Dedifferentiated amniotic fluid mesenchymal stem cell (primary cell): ENCODE measurements at regions not wholly inside any gene's neighbourhood (a gene's known extent, or its start where the extent isn't known, plus 50 kb on each side); places are given as distances from the start of the nearest gene placed in this dataset.
A peak's percentile ranks its signal among the peaks of the same experiment; 100 is the strongest.
"Not testable (repeated sequence)": the region's sequence is repeated elsewhere in the genome, so short reads cannot be mapped to it uniquely, and the experiment has no call there.

ENCODE experiments used
- DNase-seq: peaks from one replicate; pipeline ENCODE4 v3.0.0-alpha.2; 2016; ENCODE audit errors: extremely low spot score

DNA sequence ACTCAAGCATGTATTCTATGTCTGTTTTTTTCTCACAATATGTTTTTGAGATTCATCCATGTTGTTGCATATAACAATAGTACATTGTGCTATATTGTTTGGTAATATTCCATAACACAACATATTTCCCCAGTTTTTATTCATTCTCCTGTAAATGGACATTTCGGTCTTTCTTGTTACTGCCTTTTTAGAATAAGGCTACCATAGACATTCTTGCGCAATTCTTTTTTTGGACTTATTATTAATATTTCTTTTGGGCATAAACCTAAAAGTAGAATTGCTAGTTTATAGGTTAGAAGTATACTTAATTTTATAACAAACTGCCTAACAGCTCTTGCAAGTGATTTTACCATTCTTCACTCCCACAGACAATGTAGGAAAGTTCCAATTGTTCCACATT, 573.0 kb downstream of the ADGRL2 start:
- DNase-seq = no peak

DNA sequence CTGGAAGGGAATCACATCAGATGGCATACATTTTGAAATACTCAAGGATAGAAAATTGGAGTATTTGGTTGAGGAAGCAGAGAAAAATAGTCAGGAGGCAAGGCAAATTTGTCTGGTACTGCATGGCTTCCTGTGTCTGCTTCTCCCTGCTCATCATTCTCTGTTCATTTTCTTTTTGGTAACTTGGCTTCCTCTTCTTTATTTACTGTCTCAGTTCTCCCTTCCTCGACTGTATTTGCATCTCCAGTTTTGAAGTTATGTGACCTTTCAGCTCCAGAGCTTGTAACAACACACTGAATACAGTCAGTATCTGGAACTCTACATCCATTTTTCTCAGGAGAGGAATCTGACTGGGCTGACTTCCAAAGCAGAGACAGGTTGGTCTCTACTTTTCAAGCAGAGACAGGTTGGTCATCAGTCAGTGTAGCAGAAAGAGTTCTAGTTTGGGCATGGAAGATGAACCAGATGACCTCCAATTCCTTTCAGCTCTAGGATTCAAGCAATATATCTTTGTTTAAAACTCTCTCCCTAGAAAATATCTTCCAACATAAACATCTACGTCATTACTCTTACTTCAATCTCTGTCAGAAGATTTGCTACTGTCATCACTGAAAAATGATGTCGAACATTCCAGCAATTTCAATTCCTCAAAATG, 571.2 kb downstream of the ADGRL2 start:
- no peak for DNase-seq

DNA sequence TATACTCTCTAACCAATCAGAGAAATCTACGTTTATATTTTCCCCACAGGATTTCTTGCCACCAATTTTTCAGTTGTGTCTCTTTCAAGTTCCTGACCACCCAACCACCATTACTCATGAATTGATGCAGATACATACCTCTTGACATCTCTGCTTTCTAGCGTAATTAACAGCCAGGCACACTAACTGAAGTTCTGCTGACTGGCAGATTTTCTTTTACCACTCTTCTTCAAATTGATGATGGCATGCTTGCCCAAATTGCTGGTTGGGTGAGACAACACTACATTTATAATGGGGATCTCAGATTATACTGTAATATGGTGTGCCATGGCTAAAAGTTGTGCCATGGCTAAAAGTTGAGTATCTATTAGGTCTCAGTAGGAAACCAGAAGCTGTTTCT, 566.7 kb downstream of the ADGRL2 start:
- DNase-seq = no peak

DNA sequence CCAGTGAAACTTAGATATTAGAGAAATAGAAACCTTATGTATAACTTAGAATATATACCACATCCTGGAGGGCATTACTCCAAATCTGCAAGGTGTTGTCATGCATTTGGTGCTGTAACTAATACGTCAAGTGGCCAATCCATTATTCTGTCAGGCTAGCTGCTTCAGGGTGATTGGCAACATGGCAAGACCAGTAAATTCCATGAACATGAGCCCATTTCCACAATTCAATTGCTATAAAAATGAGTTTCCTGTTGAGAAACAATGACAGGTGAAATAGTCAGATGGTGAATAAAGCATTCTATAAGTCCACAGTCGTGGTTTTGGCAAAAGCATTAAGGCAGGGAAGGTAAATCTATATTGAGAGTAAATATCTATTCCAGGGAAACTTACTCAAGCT, 566.0 kb downstream of the ADGRL2 start:
- DNase-seq = no peak

DNA sequence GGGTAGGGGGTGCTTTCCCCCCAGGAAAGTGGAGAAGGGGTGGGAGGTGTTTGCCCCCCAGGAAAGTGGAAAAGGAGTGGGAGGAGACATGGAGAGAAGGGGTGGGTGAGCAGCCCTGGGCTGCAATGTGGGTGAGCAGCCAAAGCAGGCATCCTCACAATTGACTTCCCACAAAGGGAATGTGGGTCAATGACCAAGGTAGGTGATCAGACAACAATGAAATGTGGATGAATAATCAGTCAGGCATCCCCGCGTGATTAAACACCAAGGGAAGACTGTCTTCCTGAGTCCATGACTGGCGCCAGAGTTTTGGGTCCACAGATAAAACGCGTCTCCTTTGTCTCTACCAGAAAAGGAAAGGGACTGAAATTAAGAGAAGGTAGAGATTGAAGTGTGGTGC, 558.8 kb downstream of the ADGRL2 start:
- not testable (repeated sequence) for DNase-seq

DNA sequence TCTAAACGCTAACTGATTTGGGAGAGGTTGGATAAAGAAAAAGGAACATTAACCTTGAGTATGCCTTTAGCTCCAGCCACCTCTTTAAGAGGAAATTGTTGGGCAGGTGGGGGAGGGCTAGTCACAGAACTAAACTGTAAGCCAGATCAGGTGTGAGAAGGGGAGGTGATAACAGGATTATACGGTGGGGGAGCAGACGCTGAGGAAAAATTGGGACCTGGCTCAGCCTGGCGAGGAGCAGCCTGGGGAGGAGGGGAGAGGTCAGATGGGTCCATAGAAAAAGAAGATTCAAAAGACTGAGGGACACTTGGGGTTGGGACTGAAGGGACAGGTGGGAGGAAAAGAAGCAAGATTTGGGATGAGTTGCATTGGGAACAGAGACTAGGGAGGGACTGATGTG, 558.0 kb downstream of the ADGRL2 start:
- DNase-seq = not testable (repeated sequence)

DNA sequence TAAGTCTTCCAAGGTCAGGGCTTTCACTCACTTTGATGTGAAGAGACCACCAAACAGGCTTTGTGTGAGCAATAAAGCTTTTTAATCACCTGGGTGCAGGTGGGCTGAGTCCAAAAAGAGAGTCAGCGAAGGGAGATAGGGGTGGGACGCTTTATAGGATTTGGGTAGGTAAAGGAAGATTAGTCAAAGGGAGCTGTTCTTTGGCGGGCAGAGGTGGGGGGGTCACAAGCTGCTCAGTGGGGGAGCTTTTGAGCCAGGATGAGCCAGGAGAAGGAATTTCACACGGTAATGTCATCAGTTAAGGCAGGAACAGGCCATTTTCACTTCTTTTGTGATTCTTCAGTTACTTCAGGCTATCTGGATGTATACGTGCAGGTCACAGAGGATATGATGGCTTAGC, 553.8 kb downstream of the ADGRL2 start:
- DNase-seq = not testable (repeated sequence)

DNA sequence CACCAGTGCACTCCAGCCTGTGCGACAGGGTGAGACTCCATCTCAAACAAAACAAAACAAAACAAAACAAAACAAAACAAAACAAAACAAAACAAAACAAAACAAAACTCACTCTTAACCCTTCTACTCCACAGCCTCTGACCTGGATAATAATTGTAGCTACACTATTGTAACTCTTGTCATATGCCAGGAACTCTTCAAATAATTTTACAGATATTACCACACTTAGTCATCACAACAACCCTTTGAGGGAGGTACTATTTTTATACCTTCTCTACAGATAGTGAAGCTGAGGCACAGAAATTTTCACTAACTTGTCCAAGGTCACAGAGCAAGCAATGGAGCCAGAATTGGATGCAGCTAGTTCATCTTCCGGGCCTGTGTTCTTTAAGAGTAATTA, 547.8 kb downstream of the ADGRL2 start:
- no peak for DNase-seq

DNA sequence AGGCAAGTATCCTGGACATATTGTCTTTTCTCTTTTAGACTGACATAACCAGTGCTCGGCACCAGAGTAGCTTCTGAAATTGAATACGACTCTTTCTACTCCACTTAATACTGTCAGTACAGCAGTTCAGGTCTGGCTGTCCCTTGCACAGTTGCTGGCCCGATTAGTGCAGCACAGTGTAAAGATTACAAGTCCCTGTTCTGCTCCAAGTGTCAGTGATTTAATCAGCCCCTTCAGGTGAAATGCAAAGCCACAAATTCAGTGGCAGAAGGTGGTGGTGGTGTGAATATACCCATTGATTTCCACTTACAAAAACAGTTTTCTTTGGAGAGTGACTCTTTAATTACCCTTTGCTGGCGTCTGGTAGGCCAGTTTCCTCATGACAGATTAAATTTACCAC, 545.4 kb downstream of the ADGRL2 start:
- DNase-seq = no peak

DNA sequence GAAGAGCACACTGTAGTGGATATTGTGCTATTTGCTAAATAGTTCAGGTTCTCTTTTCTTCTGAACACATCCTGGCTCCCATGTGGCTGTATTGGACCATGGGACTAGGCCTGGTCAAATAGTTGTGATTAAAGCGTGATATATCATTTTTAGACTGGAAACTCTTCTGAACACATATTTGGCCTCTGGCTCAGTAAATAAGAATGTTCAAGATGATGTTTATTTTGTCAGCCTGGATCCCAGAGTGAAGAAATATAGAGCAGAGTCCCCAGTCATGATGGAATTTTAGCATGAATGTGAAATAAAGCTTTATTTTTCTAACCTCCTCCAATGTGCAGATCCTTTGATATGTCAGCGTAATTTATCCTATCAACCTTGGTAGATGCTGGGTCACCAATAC, 542.6 kb downstream of the ADGRL2 start:
- peak; percentile 53 for DNase-seq

DNA sequence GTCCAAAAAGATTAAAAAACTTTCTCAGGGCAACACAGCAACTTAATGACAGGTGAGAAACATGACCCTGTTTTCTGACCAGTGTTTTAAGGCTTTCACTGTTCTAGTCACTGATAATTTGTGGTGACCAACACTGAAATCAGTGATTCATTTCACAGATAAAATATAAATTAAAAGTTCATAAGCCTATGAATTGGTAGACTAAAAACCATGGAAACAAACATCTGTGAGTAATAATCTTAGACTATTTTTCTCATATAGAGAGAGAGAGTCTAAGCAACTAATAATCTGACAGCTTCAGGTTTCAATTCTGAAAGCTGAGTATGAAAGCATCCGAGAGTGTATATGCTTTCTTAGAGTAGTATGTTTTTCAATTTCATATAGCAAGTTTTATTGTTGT, 536.9 kb downstream of the ADGRL2 start:
- DNase-seq = no peak

DNA sequence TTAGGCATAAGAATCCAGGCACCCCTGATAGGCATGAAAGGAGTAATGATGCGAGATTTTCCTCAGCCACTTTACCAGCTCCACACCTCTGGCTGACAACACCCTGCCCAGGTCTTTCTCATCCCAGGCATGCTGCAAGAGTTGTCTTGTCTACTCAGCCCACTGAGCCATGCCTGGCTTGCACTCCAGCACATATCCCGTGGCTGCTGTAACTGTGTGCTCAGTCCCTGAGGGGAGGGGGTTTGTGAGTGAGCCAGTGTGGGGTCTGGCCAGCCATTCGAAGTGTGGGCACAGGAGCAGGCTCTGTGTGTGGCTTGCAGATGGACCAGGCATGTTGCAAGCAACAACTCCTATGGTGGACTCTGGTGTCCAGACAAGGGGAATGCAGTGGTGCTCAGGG, 529.6 kb downstream of the ADGRL2 start:
- no peak for DNase-seq

DNA sequence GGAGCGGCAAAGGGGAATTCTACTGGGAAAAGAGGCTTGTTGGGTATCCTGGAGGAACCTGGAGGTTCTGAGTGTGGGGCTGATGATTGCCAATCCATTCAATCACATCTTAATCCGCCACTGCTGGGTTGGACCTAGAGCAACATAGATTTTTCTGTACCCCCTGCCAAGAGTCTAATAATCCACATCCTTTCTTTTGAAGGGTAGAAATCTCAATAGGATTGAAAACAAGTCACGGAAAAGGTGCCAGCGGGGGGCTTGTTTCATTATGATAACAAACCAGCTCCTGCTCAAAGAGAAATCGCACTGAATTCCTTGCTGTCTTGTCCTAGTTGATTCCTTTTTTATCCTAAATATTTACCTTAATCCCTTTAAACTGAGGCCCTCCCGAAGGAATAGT, 528.5 kb downstream of the ADGRL2 start:
- DNase-seq = no peak

DNA sequence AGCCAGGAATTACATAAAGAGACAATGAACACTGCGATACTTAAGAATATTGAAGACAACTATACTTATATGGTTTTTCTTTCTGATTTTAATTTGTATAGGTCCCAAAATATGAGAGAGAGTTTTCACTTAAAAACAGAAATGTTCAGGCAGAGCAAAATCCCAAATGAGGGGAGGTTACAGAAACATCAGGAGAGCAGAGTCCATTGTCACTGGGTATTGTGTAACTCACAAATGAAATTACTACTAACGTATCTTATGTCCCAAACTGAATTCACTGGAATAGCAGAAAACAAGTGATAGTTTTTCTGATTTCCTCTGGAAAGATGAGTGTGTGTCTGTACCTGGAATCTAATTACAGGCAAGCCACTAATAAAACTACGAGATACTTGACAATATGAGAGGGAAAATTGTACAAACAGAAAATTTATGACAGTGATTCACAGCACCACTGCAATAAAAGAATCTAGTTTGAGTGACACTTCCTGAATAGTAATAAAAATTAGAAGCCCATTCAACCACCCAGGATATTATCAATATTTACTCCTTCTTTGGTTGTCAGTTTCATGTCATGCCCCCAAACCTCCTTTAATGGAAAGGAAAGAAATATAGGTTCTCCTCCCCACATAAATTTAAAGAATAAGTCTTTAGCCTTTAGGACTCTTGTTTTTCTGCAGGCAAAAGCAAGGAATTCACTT, 522.6 kb downstream of the ADGRL2 start:
- no peak for DNase-seq

DNA sequence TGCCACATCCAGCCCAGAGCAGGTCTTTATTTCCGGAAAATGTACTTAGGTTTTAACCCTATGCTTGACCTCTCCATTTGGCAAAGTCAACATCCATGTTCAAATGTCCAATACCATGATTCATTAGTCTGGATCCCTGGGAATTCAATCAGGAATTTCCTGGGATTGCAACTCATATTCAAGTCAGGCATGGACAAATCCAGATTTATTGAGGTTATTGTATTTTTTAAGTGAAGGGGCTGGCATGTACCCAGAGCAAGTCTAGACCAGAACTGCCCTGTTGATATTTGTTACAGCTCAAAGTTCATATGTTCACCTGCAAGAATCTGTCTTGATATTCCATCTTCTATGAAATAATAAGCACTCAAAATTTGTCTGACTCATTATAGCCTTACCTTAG, 521.1 kb downstream of the ADGRL2 start:
- DNase-seq = no peak

DNA sequence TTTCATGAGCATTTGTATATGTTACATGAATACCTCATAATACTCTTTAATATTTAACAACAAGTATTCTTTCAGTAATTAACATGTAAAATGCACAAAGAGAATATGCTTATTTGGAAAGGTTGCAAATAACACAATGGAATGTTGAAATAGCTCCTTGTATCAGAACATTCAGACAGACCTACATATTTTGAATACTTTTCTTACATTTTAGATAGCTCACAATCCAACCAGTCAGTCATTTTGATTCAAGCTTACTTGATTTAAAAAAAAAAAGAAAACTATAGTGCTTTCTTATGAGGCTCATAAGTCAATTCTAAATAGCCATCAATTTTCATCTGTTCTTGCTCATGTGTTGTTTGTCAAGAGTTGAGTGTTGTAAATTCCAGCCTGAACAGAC, 518.8 kb downstream of the ADGRL2 start:
- no peak for DNase-seq

DNA sequence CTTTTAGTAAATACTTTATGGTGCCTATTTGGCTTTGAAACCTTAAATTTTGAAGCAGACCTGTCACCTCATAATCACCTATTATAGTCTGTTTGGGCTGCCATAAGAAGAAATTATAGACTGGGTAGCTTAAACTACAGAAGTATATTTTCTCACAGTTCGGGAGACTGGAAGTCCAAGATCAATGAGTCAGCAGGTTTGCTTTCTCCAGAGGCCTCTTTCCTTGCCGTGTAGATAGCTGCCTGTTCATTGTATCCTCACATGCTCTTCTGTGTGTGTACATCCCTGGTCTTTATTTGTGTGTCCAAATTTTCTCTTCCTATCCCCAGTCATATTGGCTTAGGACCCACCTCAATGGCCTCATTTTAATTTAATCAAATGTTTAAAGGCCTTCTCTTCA, 518.2 kb downstream of the ADGRL2 start:
- DNase-seq = no peak

DNA sequence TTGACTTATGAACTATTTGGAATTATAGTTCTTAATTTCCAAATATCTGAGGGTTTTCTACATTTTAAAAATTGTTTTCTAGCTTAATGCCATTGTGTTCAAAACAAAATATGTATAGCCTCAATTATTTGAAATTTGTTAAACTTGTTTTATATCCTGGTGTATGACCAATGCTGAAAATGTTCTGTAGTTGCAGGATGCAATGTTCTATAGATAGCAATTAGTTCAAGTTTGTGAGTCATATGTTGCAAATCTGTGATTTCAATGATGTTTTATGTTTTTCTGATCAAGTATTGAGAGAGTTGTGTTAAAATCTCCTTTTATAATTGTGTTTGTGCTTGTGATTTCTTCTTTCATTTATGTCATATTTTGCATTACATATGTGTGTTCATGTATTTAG, 517.5 kb downstream of the ADGRL2 start:
- DNase-seq = no peak

DNA sequence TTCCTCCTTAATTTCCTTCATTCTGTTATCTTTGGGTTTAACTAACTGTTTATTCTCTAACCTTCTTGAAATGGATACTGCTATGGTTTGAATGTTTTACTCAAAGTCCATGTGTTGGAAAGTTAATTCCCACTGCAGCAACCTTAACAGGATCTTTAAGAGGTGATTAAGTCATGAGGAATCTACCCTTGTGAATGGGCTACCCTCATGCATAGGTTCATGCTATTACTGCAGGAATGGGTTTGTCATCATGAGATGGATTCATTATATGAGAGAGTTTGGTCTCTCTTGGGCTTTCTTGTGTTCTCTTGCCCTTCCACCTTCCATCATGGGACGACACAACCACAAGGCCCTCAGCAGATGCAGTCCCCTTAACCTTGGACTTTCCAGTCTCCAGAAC, 516.9 kb downstream of the ADGRL2 start:
- no peak for DNase-seq

DNA sequence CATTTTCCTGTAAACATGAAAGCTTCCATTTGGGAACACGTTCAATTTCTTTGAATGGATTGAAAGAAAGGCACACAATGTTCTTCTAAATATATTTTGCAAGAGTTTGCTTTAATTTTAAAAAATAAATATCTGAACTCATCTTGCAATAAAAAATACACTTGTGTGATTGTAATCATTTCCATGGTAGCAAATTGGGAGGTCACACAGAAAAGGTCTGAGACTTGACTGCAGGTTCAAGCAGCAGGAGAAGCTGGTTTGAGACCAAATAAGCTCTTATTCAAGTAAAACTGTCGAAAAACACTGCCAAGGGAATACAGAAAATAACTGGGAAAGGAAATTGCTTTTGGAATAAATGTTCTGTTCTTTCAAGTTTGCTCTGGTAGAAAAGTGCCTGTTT, 498.9 kb downstream of the ADGRL2 start:
- DNase-seq = no peak

DNA sequence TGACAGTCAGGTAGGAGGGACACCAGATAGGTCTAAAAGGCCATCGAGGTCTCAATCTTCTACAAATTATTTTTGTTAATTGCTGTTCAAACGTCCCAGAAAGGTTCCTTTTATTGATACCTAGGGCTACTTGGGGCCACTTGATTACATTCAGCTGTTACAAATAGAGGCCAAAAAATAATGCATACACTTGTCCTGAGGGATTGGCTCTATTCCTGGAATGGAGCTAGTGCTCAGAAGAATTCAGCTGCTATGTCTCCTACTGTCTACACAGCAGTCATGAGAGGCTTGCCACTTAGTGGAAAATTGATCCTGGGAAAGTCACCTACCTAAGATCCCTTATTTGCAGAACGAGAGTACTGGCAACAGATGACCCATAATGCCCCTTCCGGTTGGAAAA, 498.3 kb downstream of the ADGRL2 start:
- no peak for DNase-seq

DNA sequence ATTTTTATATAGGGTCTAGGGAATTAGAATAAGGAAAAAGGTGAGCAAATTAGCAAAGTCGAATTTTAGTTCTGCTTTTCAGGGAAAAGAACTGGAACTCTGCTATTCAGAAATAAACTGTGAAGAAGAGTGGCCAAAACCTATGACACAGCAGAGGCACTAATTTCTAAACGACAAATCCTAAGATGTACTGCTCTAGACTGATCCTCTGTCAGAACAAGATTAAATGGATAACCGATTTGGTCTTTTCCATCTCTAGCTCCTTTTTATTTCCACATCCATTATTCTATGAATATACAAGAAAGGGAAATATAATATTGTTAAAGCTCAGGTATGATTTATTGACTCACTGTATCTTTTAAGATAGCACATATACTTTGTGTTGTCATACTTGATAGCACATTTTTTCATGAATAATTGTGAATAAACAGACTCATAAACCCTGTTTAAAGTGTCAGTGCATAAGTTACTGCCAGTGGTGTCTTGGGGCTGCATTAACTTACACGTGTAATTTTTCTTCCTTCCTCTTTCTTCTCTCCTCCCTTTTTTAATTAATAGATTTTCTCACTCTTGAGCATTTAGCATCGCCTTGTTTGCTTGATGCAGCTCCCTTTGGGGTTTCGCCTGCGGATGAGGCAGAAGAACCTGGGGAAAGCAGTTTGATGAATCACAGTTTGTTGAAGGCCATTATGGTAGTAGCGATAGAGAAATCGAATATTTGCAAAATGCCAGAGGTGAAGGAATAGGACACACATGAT, 496.6 kb downstream of the ADGRL2 start:
- DNase-seq = no peak

DNA sequence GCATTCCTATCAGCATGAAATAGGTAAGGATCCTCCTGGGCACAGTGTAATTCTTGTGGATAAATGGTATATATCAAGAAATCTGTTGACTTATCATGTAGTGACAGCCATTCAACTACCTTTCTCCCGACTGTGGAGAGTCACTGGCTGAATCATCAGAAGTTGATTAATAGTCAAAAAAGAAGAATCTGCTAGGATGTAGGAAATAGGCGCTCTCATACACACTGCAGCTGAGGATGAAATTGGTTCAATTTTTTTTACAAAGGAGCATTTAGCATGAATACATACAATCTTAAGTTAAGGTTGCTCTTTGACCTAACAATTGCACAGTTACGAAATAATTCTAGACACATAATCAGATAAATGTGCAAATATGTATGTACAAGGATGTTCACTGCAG, 486.8 kb downstream of the ADGRL2 start:
- no peak for DNase-seq
